ENCODE measurements at regions not wholly inside any gene's neighbourhood (a gene's known extent, or its start where the extent isn't known, plus 50 kb on each side); places are given as distances from the start of the nearest gene placed in this dataset.

- Histone ChIP-seq H3K36me3 (no peaks in the 10 kb centered on the region), H3K4me1 (no peaks in the 10 kb centered on the region), H3K27me3 (no peaks in the 10 kb centered on the region), H3K4me3 (no peak overlapping the region), H3K9me3 (no peaks in the 10 kb centered on the region), H3K27ac (no peak overlapping the region)
- no peak for TF ChIP-seq POLR2AphosphoS5 (IDR thresholded peaks at IDR 0.05)
- TF ChIP-seq EP300 (IDR thresholded peaks at IDR 0.05) = no peak
- no peak for TF ChIP-seq POLR2A (IDR thresholded peaks at IDR 0.05)
- no peak for TF ChIP-seq CTCF (IDR thresholded peaks at IDR 0.05)
- DNase-seq (ENCODE audit: low spot score in 2 of 2) = no peak
- 93% methylated on average over 1 of the region's 1 CpG for WGBS
Observed at GRCh38 chr2:142723236-142723635, 154.2 kb upstream of the KYNU start.

- Histone ChIP-seq H3K27ac (no peak overlapping the region), H3K9me3 (no peaks in the 10 kb centered on the region), H3K36me3 (no peaks in the 10 kb centered on the region), H3K4me1 (no peaks in the 10 kb centered on the region), H3K4me3 (no peak overlapping the region), H3K27me3 (no peaks in the 10 kb centered on the region)
- DNase-seq (ENCODE audit: low spot score in 2 of 2) = no peak
- TF ChIP-seq POLR2A (IDR thresholded peaks at IDR 0.05) = no peak
- TF ChIP-seq EP300 (IDR thresholded peaks at IDR 0.05) = no peak
- TF ChIP-seq POLR2AphosphoS5 (IDR thresholded peaks at IDR 0.05) = no peak
- TF ChIP-seq CTCF (IDR thresholded peaks at IDR 0.05) = no peak
Observed at GRCh38 chr2:142722569-142722968, 154.9 kb upstream of the KYNU start.

- TF ChIP-seq POLR2A (IDR thresholded peaks at IDR 0.05) (no peak), CTCF (IDR thresholded peaks at IDR 0.05) (no peak), EP300 (IDR thresholded peaks at IDR 0.05) (no peak), POLR2AphosphoS5 (IDR thresholded peaks at IDR 0.05) (no peak)
- H3K27ac ChIP-seq = no peak overlapping the region
- H3K4me1 ChIP-seq = no peaks in the 10 kb centered on the region
- no peak overlapping the region for H3K4me3 ChIP-seq
- H3K9me3 ChIP-seq = no peaks in the 10 kb centered on the region
- 92% methylated on average over 1 of the region's 1 CpG for WGBS
- no peaks in the 10 kb centered on the region for H3K36me3 ChIP-seq
- no peak for DNase-seq (ENCODE audit: low spot score in 2 of 2)
- H3K27me3 ChIP-seq = no peaks in the 10 kb centered on the region
Observed at GRCh38 chr2:142722086-142722485, 155.4 kb upstream of the KYNU start.

GRCh38 chr2:142721015-142721414 is 156.4 kb upstream of the KYNU start:
- no peak for DNase-seq (ENCODE audit: low spot score in 2 of 2)
- Histone ChIP-seq H3K27ac (no peak overlapping the region), H3K9me3 (no peaks in the 10 kb centered on the region), H3K27me3 (no peaks in the 10 kb centered on the region), H3K4me1 (no peaks in the 10 kb centered on the region), H3K4me3 (no peak overlapping the region), H3K36me3 (no peaks in the 10 kb centered on the region)
- WGBS = 83% methylated on average over 2 of the region's 2 CpGs
- TF ChIP-seq POLR2A (IDR thresholded peaks at IDR 0.05) = no peak
- no peak for TF ChIP-seq CTCF (IDR thresholded peaks at IDR 0.05)
- TF ChIP-seq POLR2AphosphoS5 (IDR thresholded peaks at IDR 0.05) = no peak
- TF ChIP-seq EP300 (IDR thresholded peaks at IDR 0.05) = no peak

GRCh38 chr2:142718576-142719155 is 158.8 kb upstream of the KYNU start:
- H3K4me1 ChIP-seq = no peaks in the 10 kb centered on the region
- H3K36me3 ChIP-seq = no peaks in the 10 kb centered on the region
- DNase-seq (ENCODE audit: low spot score in 2 of 2) = no peak
- 59% methylated on average over 7 of the region's 7 CpGs for WGBS
- H3K27me3 ChIP-seq = no peaks in the 10 kb centered on the region
- H3K4me3 ChIP-seq = no peak overlapping the region
- H3K27ac ChIP-seq = no peak overlapping the region
- TF ChIP-seq POLR2A (IDR thresholded peaks at IDR 0.05) = no peak
- TF ChIP-seq CTCF (IDR thresholded peaks at IDR 0.05) = no peak
- no peak for TF ChIP-seq EP300 (IDR thresholded peaks at IDR 0.05)
- TF ChIP-seq POLR2AphosphoS5 (IDR thresholded peaks at IDR 0.05) = no peak
- H3K9me3 ChIP-seq = no peaks in the 10 kb centered on the region
